ENCODE measurements at regions not wholly inside any gene's neighbourhood (a gene's known extent, or its start where the extent isn't known, plus 50 kb on each side); places are given as distances from the start of the nearest gene placed in this dataset.

- WGBS, 2 experiments (ENCODE audit: insufficient coverage in 2 of 2): 82% methylated on average over 2 of the region's 4 CpGs; no CpG with 5 or more reads in 1 of the 2 experiments
- Histone ChIP-seq H3K27ac (ENCODE audit: low read depth, low read length, severe bottlenecking) (peak overlapping the region; percentile 26), H3K36me3 (ENCODE audit: control insufficient read depth, insufficient read depth, low read length) (no peaks in the 10 kb centered on the region)
Observed at GRCh38 chr18:10085416-10085815, 171.6 kb downstream of the VAPA start.

GRCh38 chr18:10085876-10086275 lies 172.1 kb downstream of the VAPA start:
- no peak overlapping the region for H3K4me3 ChIP-seq (ENCODE audit: extremely low read depth, insufficient read depth, low read length, poor library complexity, severe bottlenecking)
- H3K4me1 ChIP-seq (ENCODE audit: control insufficient read depth, insufficient read depth, low read length, poor library complexity, severe bottlenecking): peaks cover 4% of the 10 kb centered on the region
- peak overlapping the region; percentile 26 for H3K27ac ChIP-seq (ENCODE audit: low read depth, low read length, severe bottlenecking)
- WGBS, 2 experiments (ENCODE audit: insufficient coverage in 2 of 2): 75 to 88% methylated on average over 2 of the region's 3 CpGs
- H3K36me3 ChIP-seq (ENCODE audit: control insufficient read depth, insufficient read depth, low read length): no peaks in the 10 kb centered on the region
- peaks cover 26% of the 10 kb centered on the region for H3K9me3 ChIP-seq (ENCODE audit: control insufficient read depth, low read length)

More at GRCh38 chr18:10085416-10085815, 171.6 kb downstream of the VAPA start:
- Histone ChIP-seq H3K4me3 (ENCODE audit: extremely low read depth, insufficient read depth, low read length, poor library complexity, severe bottlenecking) (no peak overlapping the region), H3K4me1 (ENCODE audit: control insufficient read depth, insufficient read depth, low read length, poor library complexity, severe bottlenecking) (peaks cover 4% of the 10 kb centered on the region), H3K9me3 (ENCODE audit: control insufficient read depth, low read length) (peaks cover 26% of the 10 kb centered on the region)

DNA sequence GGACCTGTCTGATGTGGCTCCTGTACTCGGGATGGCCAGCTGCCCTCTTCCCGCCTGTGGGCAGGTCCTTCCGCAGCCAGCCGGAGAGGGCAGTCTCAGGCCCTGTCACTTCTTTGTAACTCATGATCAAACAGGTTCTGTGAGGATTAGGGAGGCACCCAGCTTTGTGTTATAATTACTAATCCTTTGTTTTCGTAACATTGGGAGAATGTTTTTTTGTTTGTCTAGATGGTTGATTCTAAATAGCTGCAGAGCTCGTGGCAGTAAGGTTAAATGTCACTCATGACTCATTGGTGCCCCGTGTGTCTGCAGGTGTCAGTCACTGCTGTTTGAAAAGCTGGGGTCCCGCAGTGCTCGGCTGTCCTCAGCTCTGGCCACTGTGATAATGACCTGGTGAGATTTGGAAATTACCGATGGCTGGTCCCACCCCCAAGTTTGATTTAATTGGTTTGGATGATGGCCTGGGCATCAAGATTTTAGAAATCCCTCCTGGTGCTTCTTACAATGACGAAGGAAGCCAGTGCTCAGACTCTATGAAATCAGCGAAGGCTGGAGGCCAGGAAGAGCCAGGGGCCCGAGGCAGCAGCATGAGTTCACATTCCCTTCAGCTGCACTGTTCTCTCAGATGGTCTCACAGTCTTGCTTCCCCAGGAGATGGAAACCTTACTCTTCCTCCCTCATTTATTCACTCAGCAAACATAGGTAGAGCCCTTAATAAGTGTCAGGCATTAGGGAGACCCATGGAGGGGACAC lies 172.8 kb downstream of the VAPA start:
- WGBS, 2 experiments (ENCODE audit: insufficient coverage in 2 of 2): 69 to 74% methylated on average over 8 to 10 of the region's 13 CpGs
- Histone ChIP-seq H3K9me3 (ENCODE audit: control insufficient read depth, low read length) (peaks cover 23% of the 10 kb centered on the region), H3K4me1 (ENCODE audit: control insufficient read depth, insufficient read depth, low read length, poor library complexity, severe bottlenecking) (peaks cover 4% of the 10 kb centered on the region), H3K27ac (ENCODE audit: low read depth, low read length, severe bottlenecking) (no peak overlapping the region), H3K4me3 (ENCODE audit: extremely low read depth, insufficient read depth, low read length, poor library complexity, severe bottlenecking) (no peak overlapping the region), H3K36me3 (ENCODE audit: control insufficient read depth, insufficient read depth, low read length) (no peaks in the 10 kb centered on the region)

DNA sequence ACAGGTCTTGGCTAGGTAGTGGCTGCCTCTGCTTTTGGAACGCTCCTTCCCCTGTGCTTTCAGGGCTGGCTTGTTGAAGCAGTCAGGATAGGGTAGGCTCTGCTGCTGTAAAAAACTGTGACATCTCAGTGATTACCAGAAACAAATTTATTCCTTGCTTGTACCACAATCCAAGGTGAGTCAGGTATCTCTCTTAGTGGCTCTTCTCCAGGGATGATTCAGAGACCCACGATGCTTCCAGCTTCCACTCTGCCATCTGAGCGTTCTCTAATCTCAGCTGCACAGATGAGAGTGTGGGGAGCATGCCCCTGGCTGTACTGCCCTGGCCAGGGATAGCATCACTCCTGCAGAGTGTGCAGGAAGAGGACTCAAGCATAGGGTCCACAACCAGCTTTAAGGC lies 174.9 kb downstream of the VAPA start:
- peaks cover 3% of the 10 kb centered on the region for H3K9me3 ChIP-seq (ENCODE audit: control insufficient read depth, low read length)
- no peaks in the 10 kb centered on the region for H3K36me3 ChIP-seq (ENCODE audit: control insufficient read depth, insufficient read depth, low read length)
- H3K4me1 ChIP-seq (ENCODE audit: control insufficient read depth, insufficient read depth, low read length, poor library complexity, severe bottlenecking): peaks cover 4% of the 10 kb centered on the region
- WGBS, 2 experiments (ENCODE audit: insufficient coverage in 2 of 2): 92 to 100% methylated on average over 2 to 3 of the region's 3 CpGs
- no peak overlapping the region for H3K4me3 ChIP-seq (ENCODE audit: extremely low read depth, insufficient read depth, low read length, poor library complexity, severe bottlenecking)
- no peak overlapping the region for H3K27ac ChIP-seq (ENCODE audit: low read depth, low read length, severe bottlenecking)

- no peak overlapping the region for H3K27ac ChIP-seq (ENCODE audit: low read depth, low read length, severe bottlenecking)
- 78 to 96% methylated on average over 2 to 3 of the region's 4 CpGs for WGBS, 2 experiments (ENCODE audit: insufficient coverage in 2 of 2)
- no peaks in the 10 kb centered on the region for H3K9me3 ChIP-seq (ENCODE audit: control insufficient read depth, low read length)
- no peaks in the 10 kb centered on the region for H3K36me3 ChIP-seq (ENCODE audit: control insufficient read depth, insufficient read depth, low read length)
- no peak overlapping the region for H3K4me3 ChIP-seq (ENCODE audit: extremely low read depth, insufficient read depth, low read length, poor library complexity, severe bottlenecking)
- H3K4me1 ChIP-seq (ENCODE audit: control insufficient read depth, insufficient read depth, low read length, poor library complexity, severe bottlenecking): peaks cover 4% of the 10 kb centered on the region
Observed at GRCh38 chr18:10089881-10090280, 176.1 kb downstream of the VAPA start.

DNA sequence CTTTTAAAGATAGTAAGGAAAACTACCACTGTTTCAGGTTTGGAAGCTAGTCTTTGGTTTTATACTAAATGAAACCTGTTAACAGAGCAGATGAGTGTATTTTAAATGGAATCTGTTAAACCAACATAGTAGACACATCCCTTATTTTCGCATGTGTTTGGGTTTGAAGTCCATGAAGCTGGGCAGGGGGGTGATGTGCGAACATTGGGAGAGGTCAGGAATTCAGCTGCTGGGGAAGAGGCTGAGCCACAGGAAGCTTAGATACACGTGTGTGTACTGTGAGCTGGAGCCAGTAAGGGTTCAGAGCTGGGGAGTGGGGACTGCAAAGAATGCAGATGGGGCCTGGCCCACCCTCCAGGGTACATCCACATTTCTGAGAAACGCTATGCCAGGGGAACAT lies 176.9 kb downstream of the VAPA start:
- H3K4me3 ChIP-seq (ENCODE audit: extremely low read depth, insufficient read depth, low read length, poor library complexity, severe bottlenecking): no peak overlapping the region
- H3K36me3 ChIP-seq (ENCODE audit: control insufficient read depth, insufficient read depth, low read length): no peaks in the 10 kb centered on the region
- peaks cover 3% of the 10 kb centered on the region for H3K4me1 ChIP-seq (ENCODE audit: control insufficient read depth, insufficient read depth, low read length, poor library complexity, severe bottlenecking)
- no peaks in the 10 kb centered on the region for H3K9me3 ChIP-seq (ENCODE audit: control insufficient read depth, low read length)
- 60 to 63% methylated on average over 2 to 3 of the region's 4 CpGs for WGBS, 2 experiments (ENCODE audit: insufficient coverage in 2 of 2)
- H3K27ac ChIP-seq (ENCODE audit: low read depth, low read length, severe bottlenecking): no peak overlapping the region

GRCh38 chr18:10093445-10093844 lies 179.6 kb downstream of the VAPA start:
- Histone ChIP-seq H3K9me3 (ENCODE audit: control insufficient read depth, low read length) (no peaks in the 10 kb centered on the region), H3K36me3 (ENCODE audit: control insufficient read depth, insufficient read depth, low read length) (no peaks in the 10 kb centered on the region), H3K4me3 (ENCODE audit: extremely low read depth, insufficient read depth, low read length, poor library complexity, severe bottlenecking) (no peak overlapping the region), H3K4me1 (ENCODE audit: control insufficient read depth, insufficient read depth, low read length, poor library complexity, severe bottlenecking) (no peaks in the 10 kb centered on the region), H3K27ac (ENCODE audit: low read depth, low read length, severe bottlenecking) (no peak overlapping the region)
- WGBS, 2 experiments (ENCODE audit: insufficient coverage in 2 of 2): 93 to 97% methylated on average over 8 of the region's 10 CpGs

DNA sequence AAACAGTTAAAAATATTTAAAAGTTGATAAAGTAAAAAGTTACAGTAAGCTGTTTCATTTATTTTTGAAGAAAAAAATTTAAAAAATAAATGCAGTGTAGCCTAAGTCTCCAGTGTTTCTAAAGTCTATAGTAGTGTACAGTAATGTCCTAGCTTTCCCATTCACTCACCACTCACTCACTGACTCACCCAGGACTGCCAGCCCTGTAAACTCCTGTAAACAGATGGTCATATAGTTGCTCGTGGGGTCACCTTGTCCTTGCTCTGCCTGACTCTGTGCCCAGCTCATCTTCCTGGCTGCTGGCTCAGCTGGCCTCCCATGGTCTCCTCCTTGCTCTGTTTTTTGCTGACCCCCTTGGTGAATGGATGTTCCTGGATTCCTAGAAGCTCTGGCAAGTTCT lies 180.3 kb downstream of the VAPA start:
- no peaks in the 10 kb centered on the region for H3K9me3 ChIP-seq (ENCODE audit: control insufficient read depth, low read length)
- 92 to 100% methylated on average over 1 of the region's 1 CpG for WGBS, 2 experiments (ENCODE audit: insufficient coverage in 2 of 2)
- no peaks in the 10 kb centered on the region for H3K4me1 ChIP-seq (ENCODE audit: control insufficient read depth, insufficient read depth, low read length, poor library complexity, severe bottlenecking)
- no peak overlapping the region for H3K4me3 ChIP-seq (ENCODE audit: extremely low read depth, insufficient read depth, low read length, poor library complexity, severe bottlenecking)
- no peaks in the 10 kb centered on the region for H3K36me3 ChIP-seq (ENCODE audit: control insufficient read depth, insufficient read depth, low read length)
- H3K27ac ChIP-seq (ENCODE audit: low read depth, low read length, severe bottlenecking): no peak overlapping the region

- H3K4me3 ChIP-seq (ENCODE audit: extremely low read depth, insufficient read depth, low read length, poor library complexity, severe bottlenecking): no peak overlapping the region
- H3K27ac ChIP-seq (ENCODE audit: low read depth, low read length, severe bottlenecking): no peak overlapping the region
- H3K9me3 ChIP-seq (ENCODE audit: control insufficient read depth, low read length): no peaks in the 10 kb centered on the region
- no CpG with 5 or more reads among the region's 1 CpG for WGBS, 2 experiments (ENCODE audit: insufficient coverage in 2 of 2)
- no peaks in the 10 kb centered on the region for H3K36me3 ChIP-seq (ENCODE audit: control insufficient read depth, insufficient read depth, low read length)
- H3K4me1 ChIP-seq (ENCODE audit: control insufficient read depth, insufficient read depth, low read length, poor library complexity, severe bottlenecking): no peaks in the 10 kb centered on the region
Observed at GRCh38 chr18:10094655-10095054, 180.8 kb downstream of the VAPA start.

GRCh38 chr18:10095356-10095755 lies 181.5 kb downstream of the VAPA start:
- H3K4me3 ChIP-seq (ENCODE audit: extremely low read depth, insufficient read depth, low read length, poor library complexity, severe bottlenecking): no peak overlapping the region

GRCh38 chr18:10099539-10100140 lies 185.8 kb downstream of the VAPA start:
- 85 to 88% methylated on average over 6 of the region's 7 CpGs for WGBS, 2 experiments (ENCODE audit: insufficient coverage in 2 of 2)
- H3K4me1 ChIP-seq (ENCODE audit: control insufficient read depth, insufficient read depth, low read length, poor library complexity, severe bottlenecking): peaks cover 5% of the 10 kb centered on the region

More at GRCh38 chr18:10095356-10095755, 181.5 kb downstream of the VAPA start:
- Histone ChIP-seq H3K9me3 (ENCODE audit: control insufficient read depth, low read length) (no peaks in the 10 kb centered on the region), H3K27ac (ENCODE audit: low read depth, low read length, severe bottlenecking) (no peak overlapping the region), H3K4me1 (ENCODE audit: control insufficient read depth, insufficient read depth, low read length, poor library complexity, severe bottlenecking) (no peaks in the 10 kb centered on the region), H3K36me3 (ENCODE audit: control insufficient read depth, insufficient read depth, low read length) (no peaks in the 10 kb centered on the region)
- WGBS, 2 experiments (ENCODE audit: insufficient coverage in 2 of 2): 65 to 100% methylated on average over 2 of the region's 3 CpGs

More at GRCh38 chr18:10099539-10100140, 185.8 kb downstream of the VAPA start:
- Histone ChIP-seq H3K27ac (ENCODE audit: low read depth, low read length, severe bottlenecking) (no peak overlapping the region), H3K9me3 (ENCODE audit: control insufficient read depth, low read length) (no peaks in the 10 kb centered on the region), H3K36me3 (ENCODE audit: control insufficient read depth, insufficient read depth, low read length) (no peaks in the 10 kb centered on the region), H3K4me3 (ENCODE audit: extremely low read depth, insufficient read depth, low read length, poor library complexity, severe bottlenecking) (no peak overlapping the region)
